ENCODE measurements at regions not wholly inside any gene's neighbourhood (a gene's known extent, or its start where the extent isn't known, plus 50 kb on each side); places are given as distances from the start of the nearest gene placed in this dataset.

DNA sequence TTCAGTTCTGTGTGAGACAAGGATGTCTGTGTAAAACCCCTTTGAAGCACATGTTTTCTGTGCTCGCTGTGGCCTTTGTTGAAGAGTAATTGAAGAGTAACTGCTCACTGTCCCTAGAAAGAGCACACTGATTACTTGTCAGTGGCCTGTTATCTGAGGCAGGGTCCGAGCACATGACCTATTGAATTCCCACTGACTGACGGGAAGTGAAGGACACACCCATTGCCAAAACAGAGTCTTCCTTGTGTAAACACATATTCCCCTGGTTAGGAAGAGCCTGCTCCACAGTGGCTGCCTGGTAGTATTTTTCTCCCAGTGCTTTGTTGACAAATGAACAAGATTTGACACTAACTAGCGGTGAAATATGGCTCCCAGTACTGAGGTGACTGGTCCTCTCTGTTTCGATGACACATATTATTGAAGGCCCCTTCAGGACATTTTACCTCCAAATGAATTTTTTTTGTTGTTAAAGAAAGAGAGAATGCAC is 148.5 kb upstream of the GYPC start:
- Histone ChIP-seq H3K27me3 (no peaks in the 10 kb centered on the region), H3K36me3 (no peaks in the 10 kb centered on the region), H3K4me3 (no peak overlapping the region), H3K9me3 (no peaks in the 10 kb centered on the region)
- no peak for DNase-seq

GRCh38 chr2:126510356-126510755 is 145.6 kb upstream of the GYPC start:
- Histone ChIP-seq H3K9me3 (no peaks in the 10 kb centered on the region), H3K4me3 (no peak overlapping the region), H3K36me3 (no peaks in the 10 kb centered on the region), H3K27me3 (no peaks in the 10 kb centered on the region)
- no peak for DNase-seq

DNA sequence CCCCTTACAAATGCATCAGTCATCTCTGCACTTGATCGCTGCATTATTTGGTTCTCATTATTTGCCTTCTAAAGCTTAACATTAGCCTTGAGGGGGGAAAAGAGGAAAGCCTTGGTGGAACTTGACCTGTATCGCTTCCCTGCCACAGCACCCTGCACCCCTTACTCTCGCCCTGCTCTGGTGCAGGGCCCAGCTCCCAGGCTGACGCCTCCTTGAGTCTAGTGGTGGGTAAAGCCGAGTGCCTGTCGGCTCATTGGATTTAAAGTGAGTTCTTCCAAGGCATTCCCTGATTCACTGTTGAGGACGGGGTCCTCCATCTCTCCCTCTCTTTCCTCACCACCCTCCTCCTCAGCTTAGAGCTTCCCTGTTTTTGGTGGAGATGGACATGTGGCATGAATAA is 145.0 kb upstream of the GYPC start:
- DNase-seq, result no peak
- Histone ChIP-seq H3K36me3 (no peaks in the 10 kb centered on the region), H3K4me3 (no peak overlapping the region), H3K27me3 (no peaks in the 10 kb centered on the region), H3K9me3 (no peaks in the 10 kb centered on the region)

- no peak overlapping the region for H3K4me3 ChIP-seq
- no peaks in the 10 kb centered on the region for H3K9me3 ChIP-seq
- DNase-seq, result no peak
- no peaks in the 10 kb centered on the region for H3K27me3 ChIP-seq
- H3K36me3 ChIP-seq, result no peaks in the 10 kb centered on the region
These were observed 143.9 kb upstream of the GYPC start for GRCh38 chr2:126512026-126512425.

DNA sequence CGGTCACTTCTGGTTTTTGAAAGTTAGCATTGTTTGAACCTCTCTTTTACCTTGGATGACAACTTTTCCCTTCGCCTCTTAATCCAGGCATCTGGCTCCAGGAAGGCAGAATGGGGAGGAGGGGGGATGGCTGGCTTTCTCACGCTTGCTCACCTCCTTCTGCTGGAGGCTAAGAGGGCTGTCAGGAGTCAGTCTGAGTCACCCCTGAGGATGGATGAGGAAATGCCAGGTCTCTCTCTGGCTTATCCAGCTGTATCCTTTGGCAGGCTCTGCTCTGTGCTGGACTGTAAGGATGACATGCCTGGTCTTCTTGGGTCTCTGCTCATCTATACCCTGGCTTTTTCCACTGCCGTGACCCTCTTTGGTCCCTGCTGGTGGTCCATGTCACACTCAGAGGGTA is 142.9 kb upstream of the GYPC start:
- no peaks in the 10 kb centered on the region for H3K9me3 ChIP-seq
- H3K36me3 ChIP-seq, result no peaks in the 10 kb centered on the region
- no peak overlapping the region for H3K4me3 ChIP-seq
- no peaks in the 10 kb centered on the region for H3K27me3 ChIP-seq
- DNase-seq, result peak; percentile 74

- Histone ChIP-seq H3K36me3 (no peaks in the 10 kb centered on the region), H3K4me3 (no peak overlapping the region), H3K27me3 (no peaks in the 10 kb centered on the region), H3K9me3 (no peaks in the 10 kb centered on the region)
- no peak for DNase-seq
These were observed 140.5 kb upstream of the GYPC start for GRCh38 chr2:126515471-126515870.

- H3K4me3 ChIP-seq, result no peak overlapping the region
- DNase-seq, result no peak
- no peaks in the 10 kb centered on the region for H3K9me3 ChIP-seq
- H3K27me3 ChIP-seq, result no peaks in the 10 kb centered on the region
- no peaks in the 10 kb centered on the region for H3K36me3 ChIP-seq
These were observed 137.8 kb upstream of the GYPC start for GRCh38 chr2:126518196-126518595.

DNA sequence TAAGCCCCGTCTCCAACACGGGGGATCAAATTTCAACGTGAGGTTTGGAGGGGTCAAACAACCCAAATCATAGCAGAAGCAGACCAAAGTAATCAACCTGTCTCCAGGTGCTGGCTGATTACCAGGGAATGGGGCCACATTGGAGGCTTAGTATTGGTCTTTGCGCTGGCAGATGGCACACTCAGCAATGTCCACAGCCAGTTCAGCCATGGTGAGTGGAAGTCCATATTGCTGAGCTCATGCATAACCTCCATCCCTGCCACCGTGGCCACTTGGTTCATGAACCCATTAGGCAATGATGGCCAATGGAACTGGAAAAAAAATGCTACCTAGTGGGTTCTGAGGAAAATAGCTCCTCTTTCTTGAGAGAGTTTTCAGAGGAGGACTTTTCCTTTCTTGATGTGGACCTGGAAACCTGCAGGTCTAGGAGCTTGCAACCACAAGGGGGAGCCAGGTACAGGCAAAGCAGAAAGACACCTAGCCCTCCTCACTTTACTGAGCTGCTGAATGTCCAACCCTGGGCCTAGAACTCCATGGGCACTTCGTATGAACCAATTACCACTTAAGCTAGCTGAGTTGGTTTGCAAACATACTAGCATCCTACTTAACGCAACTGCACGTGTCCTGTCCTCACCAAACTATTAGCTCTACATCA is 128.0 kb upstream of the GYPC start:
- Histone ChIP-seq H3K27me3 (no peaks in the 10 kb centered on the region), H3K4me3 (no peak overlapping the region), H3K36me3 (no peaks in the 10 kb centered on the region), H3K9me3 (no peaks in the 10 kb centered on the region)
- DNase-seq, result peak; percentile 46

DNA sequence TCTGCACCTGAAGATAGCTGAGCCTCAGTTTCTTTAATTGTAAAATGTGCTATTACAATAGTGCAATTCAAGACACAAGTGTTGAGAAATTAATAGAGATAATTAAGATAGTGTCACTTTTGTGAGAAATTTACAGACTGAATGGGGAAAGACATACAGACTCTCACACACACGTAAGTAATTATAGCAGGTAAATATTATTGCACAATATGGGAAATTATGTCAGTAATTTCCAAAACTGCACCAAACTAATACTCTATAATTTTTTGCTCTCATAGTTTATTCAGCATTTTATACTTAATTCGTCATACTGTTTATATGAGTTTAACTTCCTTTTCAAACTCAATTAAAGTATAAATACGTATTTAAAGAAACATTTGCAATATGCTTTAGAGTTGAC is 124.9 kb upstream of the GYPC start:
- DNase-seq, result no peak
- no peaks in the 10 kb centered on the region for H3K9me3 ChIP-seq
- H3K36me3 ChIP-seq, result no peaks in the 10 kb centered on the region
- no peak overlapping the region for H3K4me3 ChIP-seq
- no peaks in the 10 kb centered on the region for H3K27me3 ChIP-seq

- Histone ChIP-seq H3K27me3 (no peaks in the 10 kb centered on the region), H3K4me3 (no peak overlapping the region), H3K9me3 (no peaks in the 10 kb centered on the region), H3K36me3 (no peaks in the 10 kb centered on the region)
- DNase-seq, result no peak
These were observed 121.5 kb upstream of the GYPC start for GRCh38 chr2:126534478-126534877.

DNA sequence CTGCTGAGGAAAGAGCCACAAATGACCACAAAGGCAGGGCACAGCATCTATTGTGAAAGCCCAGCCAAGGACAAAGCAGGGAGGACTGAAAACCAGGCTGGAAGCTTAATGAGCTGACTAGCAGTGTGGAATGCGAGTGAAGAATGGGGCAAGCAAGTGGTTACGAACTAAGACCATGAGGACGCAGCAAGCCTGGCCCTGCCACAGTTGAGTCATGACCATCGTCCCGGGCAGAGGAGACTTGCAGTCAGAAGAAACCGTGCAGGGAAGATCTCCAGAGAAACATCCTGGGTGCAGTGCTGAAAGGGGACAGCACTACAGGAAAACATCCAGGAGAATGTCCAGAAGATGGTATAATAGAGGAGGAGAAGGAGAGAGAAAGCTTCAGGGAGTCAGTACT is 120.5 kb upstream of the GYPC start:
- no peak overlapping the region for H3K4me3 ChIP-seq
- DNase-seq, result no peak
- no peaks in the 10 kb centered on the region for H3K9me3 ChIP-seq
- no peaks in the 10 kb centered on the region for H3K27me3 ChIP-seq
- no peaks in the 10 kb centered on the region for H3K36me3 ChIP-seq

GRCh38 chr2:126536605-126537200 is 119.3 kb upstream of the GYPC start:
- Histone ChIP-seq H3K4me3 (no peak overlapping the region), H3K9me3 (peaks cover 4% of the 10 kb centered on the region; the same call in 1 of the 2 replicates), H3K27me3 (no peaks in the 10 kb centered on the region), H3K36me3 (no peaks in the 10 kb centered on the region)
- DNase-seq, result no peak

DNA sequence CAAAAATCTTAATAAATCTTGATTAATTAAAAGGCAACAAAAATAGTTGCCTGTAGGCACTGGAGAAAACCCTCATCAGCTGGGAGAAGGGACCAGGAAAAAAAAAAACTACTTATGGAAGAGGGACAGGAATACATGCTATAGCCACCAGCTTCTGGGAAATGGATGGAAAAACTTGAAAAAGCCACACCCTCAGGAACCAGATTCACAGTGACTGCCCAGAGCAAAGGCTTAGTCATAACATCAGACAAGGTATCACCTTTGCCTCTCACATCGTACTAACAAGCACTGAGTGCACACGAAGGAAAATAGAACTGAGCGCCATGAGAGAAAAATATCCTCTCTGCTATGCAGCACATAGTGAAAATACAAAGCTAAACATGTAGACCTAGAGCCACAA is 116.9 kb upstream of the GYPC start:
- peaks cover 8% of the 10 kb centered on the region; the same call in 1 of the 2 replicates for H3K9me3 ChIP-seq
- H3K4me3 ChIP-seq, result no peak overlapping the region
- H3K36me3 ChIP-seq, result no peaks in the 10 kb centered on the region
- no peaks in the 10 kb centered on the region for H3K27me3 ChIP-seq
- DNase-seq, result no peak

DNA sequence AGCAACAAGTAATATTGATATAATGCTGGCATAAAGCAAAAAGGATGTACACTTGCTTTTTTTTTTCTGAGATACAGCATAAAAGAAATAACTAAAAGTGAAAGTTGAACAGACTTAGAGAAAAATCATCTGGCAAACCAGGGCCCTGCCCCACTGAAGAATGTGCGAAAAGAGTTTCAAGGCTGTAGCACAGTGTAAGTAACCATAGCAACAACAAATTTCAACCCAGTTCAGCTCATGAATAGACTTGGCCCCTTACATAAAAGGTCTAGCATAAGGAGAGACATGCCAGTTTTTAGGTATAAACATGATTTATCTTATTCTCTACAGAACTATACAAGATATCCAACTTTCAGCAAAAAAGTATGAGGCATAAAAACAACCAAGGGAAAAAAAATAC is 113.7 kb upstream of the GYPC start:
- no peak overlapping the region for H3K4me3 ChIP-seq
- H3K27me3 ChIP-seq, result no peaks in the 10 kb centered on the region
- H3K36me3 ChIP-seq, result no peaks in the 10 kb centered on the region
- peaks cover 10% of the 10 kb centered on the region for H3K9me3 ChIP-seq
- no peak for DNase-seq

DNA sequence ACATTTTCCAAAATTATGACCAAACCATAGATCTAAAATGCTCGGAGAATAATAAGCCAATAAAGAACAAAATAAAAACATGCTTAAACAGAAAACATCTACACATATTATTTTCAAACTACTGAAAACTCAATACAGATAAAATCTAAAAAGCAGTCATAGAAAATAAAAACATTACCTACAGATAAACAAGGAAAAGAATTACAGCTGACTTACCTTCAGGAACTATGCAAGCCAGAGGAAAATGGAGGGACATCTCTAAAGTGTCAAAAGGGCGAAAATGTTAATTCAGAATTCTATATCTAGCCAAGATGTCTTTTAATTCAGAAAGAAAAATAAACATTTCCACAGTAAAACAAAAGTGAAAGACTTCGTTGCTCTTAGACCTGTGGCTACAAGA is 112.9 kb upstream of the GYPC start:
- H3K4me3 ChIP-seq, result no peak overlapping the region
- no peaks in the 10 kb centered on the region for H3K36me3 ChIP-seq
- DNase-seq, result no peak
- H3K9me3 ChIP-seq, result peaks cover 10% of the 10 kb centered on the region
- no peaks in the 10 kb centered on the region for H3K27me3 ChIP-seq

GRCh38 chr2:126558029-126558428 is 97.9 kb upstream of the GYPC start:
- no peaks in the 10 kb centered on the region for H3K36me3 ChIP-seq
- no peak overlapping the region for H3K4me3 ChIP-seq
- no peaks in the 10 kb centered on the region for H3K27me3 ChIP-seq
- H3K9me3 ChIP-seq, result no peaks in the 10 kb centered on the region
- DNase-seq, result no peak

DNA sequence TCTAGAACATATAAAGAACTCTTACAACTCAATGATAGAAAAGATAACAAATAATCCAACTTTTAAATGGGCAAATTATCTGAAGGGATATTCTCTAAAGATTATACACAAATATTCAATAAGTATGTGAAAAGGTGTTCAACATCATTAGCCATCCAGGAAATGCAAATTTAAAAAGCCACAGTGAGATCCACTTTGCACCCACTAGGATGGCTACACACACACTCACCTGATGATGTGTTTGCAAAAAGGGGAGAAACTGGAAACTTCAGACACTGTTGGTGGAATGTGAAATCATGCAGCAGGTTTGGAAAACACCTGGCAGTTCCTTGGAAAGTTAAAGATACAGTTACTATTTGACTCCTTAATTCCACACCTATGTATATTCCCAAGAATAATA is 87.2 kb upstream of the GYPC start:
- Histone ChIP-seq H3K27me3 (no peaks in the 10 kb centered on the region), H3K4me3 (no peak overlapping the region), H3K9me3 (no peaks in the 10 kb centered on the region), H3K36me3 (no peaks in the 10 kb centered on the region)
- DNase-seq, result no peak

GRCh38 chr2:126571403-126571802 is 84.6 kb upstream of the GYPC start:
- H3K4me3 ChIP-seq, result no peak overlapping the region
- no peaks in the 10 kb centered on the region for H3K27me3 ChIP-seq
- no peak for DNase-seq
- H3K36me3 ChIP-seq, result no peaks in the 10 kb centered on the region
- no peaks in the 10 kb centered on the region for H3K9me3 ChIP-seq

Data from MG63 (cell line).